Astrocyte of the hippocampus (primary cell): ENCODE measurements at regions not wholly inside any gene's neighbourhood (a gene's known extent, or its start where the extent isn't known, plus 50 kb on each side); places are given as distances from the start of the nearest gene placed in this dataset.
"Not testable (repeated sequence)": the region's sequence is repeated elsewhere in the genome, so short reads cannot be mapped to it uniquely, and the experiment has no call there.

Source experiments
- DNase-seq: peaks from one replicate; pipeline ENCODE4 v3.0.0; 2011; ENCODE audit warnings: low read depth, low spot score

DNA sequence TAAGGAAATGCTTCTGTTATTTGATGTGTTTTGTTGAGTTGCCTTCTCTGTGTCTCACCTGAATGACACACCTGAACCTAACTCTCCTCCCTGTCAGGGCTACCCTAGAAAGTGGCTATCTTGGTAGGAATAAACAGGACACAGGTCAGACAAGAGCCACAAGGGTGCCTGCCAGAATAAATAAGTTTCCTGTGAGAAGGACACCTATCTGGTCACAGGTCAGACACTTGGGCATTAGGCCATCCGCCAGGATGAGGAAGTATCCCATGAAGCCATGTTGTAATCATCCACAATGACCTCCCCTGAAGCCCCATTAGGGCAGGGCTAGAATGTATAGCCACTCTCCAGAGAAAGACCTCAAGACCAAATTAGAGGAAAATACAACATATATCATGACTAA lies 318.8 kb downstream of the ZNF674 start:
- no peak for DNase-seq

- DNase-seq = not testable (repeated sequence)
Measured at GRCh38 chrX:46223499-46223898, 321.7 kb downstream of the ZNF674 start.

- DNase-seq = no peak
Measured at GRCh38 chrX:46220822-46221221, 324.4 kb downstream of the ZNF674 start.

GRCh38 chrX:46218373-46218772 lies 326.8 kb downstream of the ZNF674 start:
- DNase-seq = peak; percentile 52

DNA sequence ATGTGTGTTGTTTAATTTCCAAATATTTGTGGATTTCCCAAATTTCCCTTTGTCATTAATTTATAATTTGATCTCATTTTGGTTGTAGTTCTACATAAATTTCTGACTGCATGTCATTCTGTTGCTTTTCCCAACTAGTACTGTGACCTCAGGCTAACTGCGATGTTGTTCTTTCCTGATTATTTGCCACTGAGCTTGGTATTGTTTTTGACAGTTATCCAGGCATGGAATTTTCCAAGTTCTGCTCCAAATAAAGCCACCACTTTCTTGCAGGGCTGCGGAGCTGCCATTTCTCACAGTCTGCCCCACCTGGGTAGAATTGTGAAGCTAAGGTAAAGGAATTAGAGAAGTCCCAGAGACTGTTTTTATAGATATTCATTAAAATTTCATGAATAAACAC lies 328.8 kb downstream of the ZNF674 start:
- DNase-seq = peak; percentile 53

GRCh38 chrX:46211079-46211478 lies 334.1 kb downstream of the ZNF674 start:
- no peak for DNase-seq

GRCh38 chrX:46209768-46210167 lies 335.5 kb downstream of the ZNF674 start:
- DNase-seq = no peak

DNA sequence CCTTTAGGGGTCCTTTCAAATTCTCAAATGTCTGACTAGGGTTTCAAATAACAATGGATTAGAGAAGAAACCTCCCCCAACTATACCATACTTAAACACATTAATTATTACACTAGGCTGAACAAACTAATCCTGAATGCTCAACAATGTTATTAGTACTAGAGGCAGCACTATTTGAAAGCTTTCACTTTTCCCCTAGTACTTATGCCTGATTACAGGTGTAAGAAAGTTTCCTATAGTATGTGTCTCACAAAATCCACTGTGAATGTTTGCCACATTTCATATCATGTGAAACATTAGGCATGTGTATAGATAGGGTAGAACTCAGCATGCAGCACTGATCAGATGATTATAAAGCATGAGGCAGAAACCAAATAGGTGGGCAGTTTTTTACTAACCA lies 336.2 kb downstream of the ZNF674 start:
- DNase-seq = no peak

GRCh38 chrX:46208225-46208854 lies 336.9 kb downstream of the ZNF674 start:
- peak; percentile 38 for DNase-seq

DNA sequence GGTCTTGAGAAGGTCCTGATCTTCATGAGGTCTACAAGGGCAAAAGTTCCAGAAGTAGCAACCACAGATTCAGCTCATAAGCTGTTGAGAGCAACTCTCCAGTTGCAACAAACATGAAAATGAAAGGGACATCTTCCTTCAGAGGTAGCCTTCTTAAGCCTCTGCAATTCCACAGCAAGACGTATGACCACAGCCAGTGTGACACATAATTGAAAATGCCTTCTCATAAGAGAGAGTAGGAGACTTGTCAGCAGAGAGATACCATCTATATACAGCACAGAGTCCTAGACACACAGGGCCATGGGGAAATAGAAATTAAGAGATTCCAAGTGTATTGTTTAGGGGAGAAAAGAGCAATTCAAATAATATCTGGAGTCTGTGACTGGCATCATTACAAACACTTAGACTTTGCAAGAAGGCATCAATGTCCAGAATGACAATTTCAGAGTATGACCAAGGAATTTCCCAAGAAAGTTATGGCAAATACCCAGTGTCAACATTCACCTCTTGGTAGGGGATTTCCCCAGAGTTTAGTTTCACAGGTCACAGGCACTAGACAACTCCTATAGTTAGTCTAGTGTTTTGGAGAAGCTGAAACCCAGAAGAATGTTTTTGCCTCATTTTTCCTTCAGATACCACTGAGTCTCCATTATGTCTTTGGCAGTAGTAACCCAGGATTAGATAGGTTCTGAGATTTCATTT lies 340.3 kb downstream of the ZNF674 start:
- peak; percentile 32 for DNase-seq

GRCh38 chrX:46202733-46203514 lies 342.3 kb downstream of the ZNF674 start:
- no peak for DNase-seq

GRCh38 chrX:46200413-46200812 lies 344.8 kb downstream of the ZNF674 start:
- no peak for DNase-seq

DNA sequence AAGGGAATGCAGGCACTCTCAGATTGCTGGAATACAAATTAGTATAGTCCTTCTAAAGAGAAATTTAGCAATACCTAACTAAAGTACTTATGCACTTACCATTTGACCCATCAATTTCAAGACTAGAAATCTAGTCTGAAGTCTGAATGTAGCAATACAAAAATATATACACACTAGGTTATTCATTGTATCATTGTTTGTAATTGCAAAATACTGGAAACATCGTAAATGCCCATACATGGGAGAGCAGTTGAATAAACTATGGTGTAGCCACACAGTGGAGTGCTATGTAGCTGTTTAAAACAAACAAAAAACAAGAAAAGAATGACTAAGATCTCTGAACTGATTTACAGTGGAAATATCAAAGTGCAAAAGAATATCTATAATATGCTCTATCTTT lies 346.4 kb downstream of the ZNF674 start:
- no peak for DNase-seq

- DNase-seq = not testable (repeated sequence)
Measured at GRCh38 chrX:46186811-46187106, 358.5 kb downstream of the ZNF674 start.

GRCh38 chrX:46185923-46186810 lies 359.1 kb downstream of the ZNF674 start:
- no peak for DNase-seq

DNA sequence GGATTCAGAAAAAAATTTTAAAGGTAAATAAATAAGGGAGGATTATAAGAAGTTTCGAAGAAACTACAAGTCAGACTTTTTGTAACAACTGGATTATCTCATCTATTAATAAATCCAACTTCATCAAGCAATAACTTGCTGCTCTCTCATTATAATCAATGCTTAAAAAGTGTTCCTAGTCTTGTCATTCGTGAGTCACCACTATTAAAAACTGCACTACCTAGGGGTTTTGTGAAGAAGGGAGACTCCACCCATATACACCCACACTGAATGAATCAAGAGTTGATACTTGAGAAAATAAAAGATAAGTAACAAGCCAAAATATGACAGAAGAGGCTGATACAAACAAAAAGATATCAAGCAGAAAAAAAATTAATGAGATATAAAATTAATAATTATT lies 360.5 kb downstream of the ZNF674 start:
- DNase-seq = no peak

GRCh38 chrX:46180258-46180687 lies 364.9 kb downstream of the ZNF674 start:
- peak; percentile 93 for DNase-seq

DNA sequence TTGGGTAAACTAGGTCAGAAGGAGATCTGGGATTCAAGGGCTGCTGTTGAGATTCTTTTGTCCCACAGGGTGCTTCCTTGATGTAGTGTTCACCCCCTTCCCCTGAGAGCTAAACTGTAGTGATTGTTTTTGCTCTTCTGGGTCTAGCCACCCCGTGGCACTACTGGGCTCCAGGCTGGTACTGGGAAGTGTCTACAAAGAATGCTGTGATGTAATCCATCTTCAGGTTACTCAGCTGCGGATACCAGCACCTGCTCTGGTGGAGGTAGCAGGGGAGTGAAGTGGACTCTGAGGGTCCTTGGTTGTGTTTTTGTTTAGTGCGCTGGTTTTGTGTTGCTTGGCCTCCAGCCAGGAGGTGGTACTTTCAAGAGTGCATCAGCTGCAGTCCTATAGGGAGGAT lies 365.5 kb downstream of the ZNF674 start:
- no peak for DNase-seq

- DNase-seq = no peak
Measured at GRCh38 chrX:46178763-46179162, 366.5 kb downstream of the ZNF674 start.

DNA sequence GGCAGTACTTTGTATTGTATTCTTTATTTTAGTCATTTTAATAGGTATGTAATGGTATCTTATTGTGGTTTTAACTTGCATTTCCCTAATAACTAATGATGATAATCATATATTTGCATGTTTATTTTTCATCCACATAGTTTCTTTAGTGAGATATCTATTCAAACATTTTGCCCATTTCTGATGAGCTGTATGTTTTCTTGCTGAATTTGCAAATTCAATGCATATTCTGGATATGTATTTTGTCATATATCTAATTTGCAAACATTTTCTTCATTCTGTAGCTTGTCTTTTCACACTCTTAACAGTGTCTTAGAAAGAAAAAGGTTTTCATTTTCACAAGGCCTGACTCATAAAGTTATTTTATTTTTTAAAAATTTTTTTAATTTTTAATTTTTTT lies 372.1 kb downstream of the ZNF674 start:
- DNase-seq = no peak

DNA sequence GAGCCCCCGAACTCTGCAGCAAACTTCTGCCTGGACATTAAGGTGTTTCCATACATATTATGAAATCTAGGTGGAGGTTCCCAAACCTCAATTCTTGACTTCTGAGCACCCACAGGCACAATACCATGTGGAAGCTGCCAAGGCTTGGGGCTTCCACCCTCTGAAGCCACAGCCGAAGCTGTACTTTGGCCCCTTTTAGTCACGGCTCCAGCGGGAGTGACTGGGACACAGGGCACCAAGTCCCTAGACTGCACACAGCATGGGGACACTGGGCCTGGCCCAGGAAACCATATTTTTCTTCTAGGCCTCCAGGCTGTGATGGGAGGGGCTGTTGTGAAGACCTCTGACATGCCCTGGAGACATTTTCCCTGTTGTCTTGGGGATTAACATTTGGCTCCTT lies 373.8 kb downstream of the ZNF674 start:
- not testable (repeated sequence) for DNase-seq

DNA sequence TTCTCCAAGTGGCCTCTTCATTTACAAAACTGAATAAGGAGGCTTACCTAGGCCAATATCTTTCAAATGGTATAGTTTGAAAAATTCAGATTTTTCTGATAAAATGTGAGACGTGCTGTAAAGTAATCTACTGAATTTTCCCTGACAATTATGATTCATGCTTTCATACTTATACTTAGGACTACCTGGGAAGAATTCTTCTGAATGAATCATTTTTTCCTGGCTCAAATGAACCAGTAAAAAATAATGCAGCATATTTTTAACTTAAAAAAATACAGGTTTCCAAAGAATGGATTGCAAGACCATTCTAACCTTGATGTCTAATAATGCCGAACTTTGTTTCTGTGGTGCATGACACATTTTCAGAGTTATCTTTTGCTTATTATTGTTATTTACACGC lies 375.4 kb downstream of the ZNF674 start:
- no peak for DNase-seq
